OCI-LY3 (cell line): ENCODE measurements at regions not wholly inside any gene's neighbourhood (a gene's known extent, or its start where the extent isn't known, plus 50 kb on each side); places are given as distances from the start of the nearest gene placed in this dataset.

ENCODE experiments used
- CTCF ChIP-seq: fragments of 200-600, 300-600 bp; sonication (generic); IDR thresholded peaks from 2 replicates; pipeline ENCODE4 v1.5.1; 2014; ENCODE audit warnings: antibody characterized with exemption, low read length, low read depth
- EZH2phosphoT487 ChIP-seq: fragments of 200-600 bp; shearing (Covaris generic); IDR thresholded peaks from 2 replicates; pipeline ENCODE4 v1.6.1; 2018; ENCODE audit warnings: antibody characterized with exemption, mixed run types, low read depth

- TF ChIP-seq CTCF = peak; percentile 46
- TF ChIP-seq EZH2phosphoT487 = no peak
Measured at GRCh38 chrX:145393702-145394235, 146.5 kb downstream of the SPANXN1 start.
